Renal pelvis (tissue), 1 donor: ENCODE measurements at regions not wholly inside any gene's neighbourhood (a gene's known extent, or its start where the extent isn't known, plus 50 kb on each side); places are given as distances from the start of the nearest gene placed in this dataset.
A peak's percentile ranks its signal among the peaks of the same experiment; 100 is the strongest.

Source experiments
- DNase-seq: peaks from one replicate; pipeline ENCODE4 v3.0.0-alpha.2; 2013

DNA sequence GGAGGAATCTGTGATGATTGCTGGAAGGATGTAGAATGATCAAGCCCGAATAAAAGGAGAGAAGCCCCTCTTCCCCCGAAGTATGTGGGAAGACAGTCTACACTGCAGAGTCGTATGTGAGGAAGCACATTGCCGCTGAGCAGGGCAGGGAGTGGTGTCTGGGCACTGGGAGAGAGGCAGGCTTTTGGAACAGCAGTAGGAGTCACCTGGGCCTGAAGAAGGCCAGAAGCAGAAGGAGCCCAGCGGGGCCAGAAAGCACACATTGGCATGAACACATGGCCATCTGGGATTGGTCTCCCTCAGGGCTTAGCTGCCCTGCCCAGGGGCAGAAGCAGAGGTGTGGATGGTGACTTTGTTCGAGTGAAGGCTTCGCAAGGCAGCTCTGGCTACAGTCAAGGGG, 162.8 kb downstream of the ERCC6L2 start:
- no peak for DNase-seq

GRCh38 chr9:96034553-96035122, 159.1 kb downstream of the ERCC6L2 start:
- no peak for DNase-seq

GRCh38 chr9:96033896-96034295, 158.4 kb downstream of the ERCC6L2 start:
- no peak for DNase-seq

GRCh38 chr9:96031916-96032534, 156.5 kb downstream of the ERCC6L2 start:
- no peak for DNase-seq

- DNase-seq, result peak; percentile 72
Observed at GRCh38 chr9:96031366-96031824, 155.9 kb downstream of the ERCC6L2 start.

DNA sequence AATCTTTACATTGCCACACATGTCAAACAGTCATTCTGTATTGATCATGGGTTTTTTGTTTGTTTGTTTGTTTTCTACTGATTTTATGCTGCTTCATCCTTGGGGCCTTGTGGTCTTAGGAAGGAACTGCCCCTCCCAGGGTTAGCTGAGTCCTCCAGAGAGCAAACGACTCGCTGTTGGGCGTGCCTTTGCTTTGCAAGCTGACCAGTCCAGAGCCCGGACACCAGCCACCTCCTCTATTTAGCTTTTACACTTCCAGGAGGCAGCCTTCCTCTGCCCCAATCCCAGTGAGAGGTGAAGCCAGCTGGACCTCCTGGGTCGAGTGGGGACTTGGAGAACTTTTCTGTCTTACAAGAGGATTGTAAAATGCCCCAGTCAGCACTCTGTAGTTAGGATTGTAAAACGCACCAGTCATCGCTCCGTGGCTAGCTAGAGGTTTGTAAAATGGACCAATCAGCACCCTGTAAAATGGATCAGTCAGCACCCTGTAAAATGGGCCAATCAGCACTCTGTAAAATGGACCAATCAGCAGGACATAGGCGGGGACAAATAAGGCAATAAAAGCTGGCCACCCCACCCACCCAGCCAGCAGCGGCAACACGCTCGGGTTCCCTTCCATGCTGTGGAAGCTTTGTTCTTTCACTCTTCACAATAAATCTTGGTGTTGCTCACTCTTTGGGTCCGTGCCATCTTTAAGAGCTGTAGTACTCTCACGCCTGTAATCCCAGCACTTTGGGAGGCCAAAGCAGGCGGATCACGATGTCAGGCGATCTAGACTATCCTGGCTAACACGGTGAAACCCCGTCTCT, 154.4 kb downstream of the ERCC6L2 start:
- DNase-seq, result no peak

GRCh38 chr9:96027251-96028131, 152.0 kb downstream of the ERCC6L2 start:
- DNase-seq, result no peak

- no peak for DNase-seq
Observed at GRCh38 chr9:96026655-96027213, 151.2 kb downstream of the ERCC6L2 start.

- no peak for DNase-seq
Observed at GRCh38 chr9:96025995-96026602, 150.6 kb downstream of the ERCC6L2 start.

- no peak for DNase-seq
Observed at GRCh38 chr9:96023486-96023885, 148.0 kb downstream of the ERCC6L2 start.

- no peak for DNase-seq
Observed at GRCh38 chr9:96022445-96023051, 147.1 kb downstream of the ERCC6L2 start.

- no peak for DNase-seq
Observed at GRCh38 chr9:96021551-96022444, 146.3 kb downstream of the ERCC6L2 start.

DNA sequence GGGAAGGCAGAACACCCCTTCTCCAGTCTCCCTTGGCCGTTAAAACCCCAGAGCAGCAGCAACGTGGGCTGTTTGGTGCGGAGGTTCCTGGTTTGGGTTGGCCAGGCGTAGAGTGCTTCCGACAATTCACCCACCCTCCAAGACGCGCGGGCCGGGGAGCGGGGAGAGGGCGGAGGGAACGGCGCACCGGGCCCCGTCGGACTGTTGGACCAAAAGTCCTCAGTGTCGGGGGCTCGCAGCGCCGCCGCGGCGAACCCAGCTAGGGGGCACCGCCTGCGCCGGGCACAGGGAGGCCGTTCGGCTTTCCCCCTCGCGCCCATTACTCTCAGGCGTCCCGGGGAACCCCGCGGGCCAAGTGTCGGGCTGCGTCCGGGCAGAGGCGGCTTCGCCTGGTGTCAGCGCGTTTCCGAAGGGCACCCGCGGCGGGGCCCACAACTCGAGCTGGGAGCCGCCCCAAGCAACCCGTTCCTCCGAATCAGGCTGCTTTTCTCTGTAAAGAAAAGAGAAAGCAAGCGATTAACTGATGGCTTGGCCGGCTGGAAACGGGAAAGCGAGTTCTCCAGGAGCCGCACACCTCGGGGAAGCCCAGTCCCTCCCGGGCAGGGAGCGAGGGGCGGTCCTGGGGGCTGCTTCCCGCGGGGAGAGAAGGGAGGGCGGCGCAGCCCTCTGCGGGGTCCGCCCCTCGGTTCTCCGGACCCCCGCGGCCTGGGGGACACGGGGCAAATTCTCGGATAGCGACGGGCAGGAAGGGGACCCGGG, 145.5 kb downstream of the ERCC6L2 start:
- DNase-seq, result no peak

DNA sequence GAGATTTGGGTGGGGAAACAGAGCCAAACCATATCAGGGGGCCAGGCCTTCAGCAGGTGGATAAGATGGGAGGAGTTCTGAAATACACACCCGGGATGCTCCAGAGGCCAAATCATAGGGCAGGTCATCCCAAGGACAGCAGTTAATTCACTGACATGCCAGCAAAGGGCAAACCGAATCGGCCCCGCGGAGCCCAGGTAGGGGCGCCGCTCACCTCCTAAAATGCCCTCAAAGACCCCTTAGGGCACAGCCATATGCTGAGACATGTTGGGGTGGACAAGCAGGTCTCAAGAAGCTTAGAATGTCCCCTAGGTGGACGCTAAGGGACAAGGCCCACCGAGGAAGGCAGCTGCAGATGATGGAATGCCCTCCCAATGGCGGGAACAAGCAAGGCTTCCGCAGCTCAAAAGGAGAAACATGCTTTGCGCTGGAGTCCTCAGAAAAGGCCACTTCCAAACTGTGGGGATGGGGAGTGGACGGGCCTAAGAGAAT, 144.9 kb downstream of the ERCC6L2 start:
- DNase-seq, result no peak
